ENCODE measurements at regions not wholly inside any gene's neighbourhood (a gene's known extent, or its start where the extent isn't known, plus 50 kb on each side); places are given as distances from the start of the nearest gene placed in this dataset.
"Not testable (repeated sequence)": the region's sequence is repeated elsewhere in the genome, so short reads cannot be mapped to it uniquely, and the experiment has no call there.

GRCh38 chr5:1656271-1656975, 132.7 kb upstream of the LPCAT1 start:
- H3K27me3 ChIP-seq = peaks cover 7 to 97% (median 65%) of the 10 kb centered on the region in 3 donors
- H3K4me1 ChIP-seq = peaks cover 0 to 17% (median 9%) of the 10 kb centered on the region in 4 donors
- no peak for DNase-seq
- no peak overlapping the region for H3K27ac ChIP-seq
- H3K4me3 ChIP-seq = no peak overlapping the region
- TF ChIP-seq POLR2AphosphoS5 (IDR thresholded peaks at IDR 0.05) (no peak), EP300 (IDR thresholded peaks at IDR 0.05) (no peak)
- H3K36me3 ChIP-seq = no peaks in the 10 kb centered on the region
- WGBS, 5 donors = 88 to 93% (median 89%) methylated on average over 17 of the region's 17 CpGs
- H3K9me3 ChIP-seq = no peaks in the 10 kb centered on the region
- intact Hi-C loops (cut with DNase I; ENCODE audit: low total_unique reads) = no loop called here

GRCh38 chr5:1655496-1656270, 131.9 kb upstream of the LPCAT1 start:
- no peak for DNase-seq
- no peaks in the 10 kb centered on the region for H3K9me3 ChIP-seq
- 87 to 92% (median 91%) methylated on average over 22 to 27 of the region's 27 CpGs for WGBS, 5 donors
- no peak overlapping the region for H3K27ac ChIP-seq
- no peaks in the 10 kb centered on the region for H3K36me3 ChIP-seq
- intact Hi-C loops (cut with DNase I; ENCODE audit: low total_unique reads) = no loop called here
- TF ChIP-seq EP300 (IDR thresholded peaks at IDR 0.05) (no peak), CTCF (IDR thresholded peaks at IDR 0.05) (no peak), POLR2AphosphoS5 (IDR thresholded peaks at IDR 0.05) (no peak), POLR2A (IDR thresholded peaks at IDR 0.05) (no peak)
- H3K4me3 ChIP-seq = no peak overlapping the region
- peaks cover 7 to 97% (median 65%) of the 10 kb centered on the region in 3 donors for H3K27me3 ChIP-seq
- H3K4me1 ChIP-seq = peaks cover 0 to 17% (median 9%) of the 10 kb centered on the region in 4 donors

DNA sequence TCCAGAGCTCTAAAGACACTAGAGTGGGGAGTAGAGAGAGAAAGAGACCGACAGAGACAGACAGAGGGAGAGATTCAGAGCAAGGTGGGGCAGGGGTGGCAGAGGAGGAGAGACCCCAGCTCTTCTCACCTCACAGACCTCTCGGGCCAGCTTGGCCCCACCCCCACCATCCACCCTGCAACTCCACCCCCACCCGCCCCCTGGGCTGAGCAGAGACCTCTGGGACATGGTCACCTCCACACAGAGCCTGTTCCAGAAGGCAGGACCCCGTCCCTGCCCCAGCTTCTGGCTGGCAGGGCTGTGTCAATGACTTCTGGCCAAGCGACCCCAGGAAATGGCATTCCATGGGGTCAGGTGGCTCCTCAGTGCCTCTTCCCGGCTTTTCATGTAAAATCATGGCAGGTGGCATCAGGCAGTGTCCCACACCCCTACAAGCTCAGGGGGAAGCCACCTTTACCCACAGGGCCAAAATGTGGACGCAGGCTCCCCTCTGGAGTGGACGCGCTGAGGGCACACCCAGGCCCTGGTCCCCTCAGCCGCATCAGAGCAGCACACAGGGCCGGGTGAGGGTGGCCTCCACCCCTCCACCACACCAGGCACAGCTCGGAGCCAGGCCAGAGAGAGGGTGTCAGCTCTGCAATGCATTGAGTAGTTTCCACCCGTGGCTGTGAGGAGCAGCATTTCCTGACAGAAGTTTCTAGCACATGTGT, 131.2 kb upstream of the LPCAT1 start:
- no peaks in the 10 kb centered on the region for H3K36me3 ChIP-seq
- DNase-seq = no peak
- H3K27ac ChIP-seq = no peak overlapping the region
- H3K4me3 ChIP-seq = no peak overlapping the region
- WGBS, 5 donors = 51 to 80% (median 73%) methylated on average over 2 to 13 of the region's 13 CpGs
- no peaks in the 10 kb centered on the region for H3K9me3 ChIP-seq
- peaks cover 7 to 96% (median 58%) of the 10 kb centered on the region in 3 donors for H3K27me3 ChIP-seq
- H3K4me1 ChIP-seq = peaks cover 0 to 17% (median 9%) of the 10 kb centered on the region in 4 donors
- TF ChIP-seq POLR2AphosphoS5 (IDR thresholded peaks at IDR 0.05) (no peak), POLR2A (IDR thresholded peaks at IDR 0.05) (no peak), EP300 (IDR thresholded peaks at IDR 0.05) (no peak), CTCF (IDR thresholded peaks at IDR 0.05) (no peak)
- intact Hi-C loops (cut with DNase I; ENCODE audit: low total_unique reads) = no loop called here

GRCh38 chr5:1653698-1654651, 130.2 kb upstream of the LPCAT1 start:
- intact Hi-C loops (cut with DNase I; ENCODE audit: low total_unique reads); DNase-seq; H3K9me3 ChIP-seq; H3K27ac ChIP-seq; H3K36me3 ChIP-seq: not testable (repeated sequence)
- TF ChIP-seq CTCF (IDR thresholded peaks at IDR 0.05) = peak in 4 of 7 experiments; percentile 5 to 52 (median 46)
- Histone ChIP-seq H3K27me3 (peaks cover 7 to 93% (median 50%) of the 10 kb centered on the region in 3 donors), H3K4me1 (peaks cover 0 to 17% (median 9%) of the 10 kb centered on the region in 4 donors), H3K4me3 (peak overlapping the region in 1 of 4 donors; percentile 34)
- WGBS, 5 donors = 0 to 9% (median 8%) methylated on average over 2 to 50 of the region's 60 CpGs; no CpG with 5 or more reads in 1 of the 5 donors
